Activated CD4-positive, alpha-beta T cell treated with anti-CD3 and anti-CD28 coated beads, Interleukin-2, amount 50 U/mL, for 48 hours (primary cell): ENCODE measurements at regions not wholly inside any gene's neighbourhood (a gene's known extent, or its start where the extent isn't known, plus 50 kb on each side); places are given as distances from the start of the nearest gene placed in this dataset.
"Not testable (repeated sequence)": the region's sequence is repeated elsewhere in the genome, so short reads cannot be mapped to it uniquely, and the experiment has no call there.

ENCODE experiments used
- DNase-seq, 2 experiments: peaks; one replicate each; pipeline ENCODE4 v3.0.0-alpha.2; 2020

GRCh38 chr10:65110009-65110408, 1588.8 kb downstream of the REEP3 start:
- DNase-seq: no peak

- not testable (repeated sequence) for DNase-seq
Measured at GRCh38 chr10:65111059-65111458, 1589.9 kb downstream of the REEP3 start.

- no peak for DNase-seq
Measured at GRCh38 chr10:65112573-65112972, 1591.4 kb downstream of the REEP3 start.

GRCh38 chr10:65123120-65123519, 1601.9 kb downstream of the REEP3 start:
- DNase-seq: no peak

GRCh38 chr10:65125212-65125611, 1604.0 kb downstream of the REEP3 start:
- no peak for DNase-seq

- no peak for DNase-seq
Measured at GRCh38 chr10:65126288-65126687, 1605.1 kb downstream of the REEP3 start.

GRCh38 chr10:65128277-65128676, 1607.1 kb downstream of the REEP3 start:
- DNase-seq: no peak

GRCh38 chr10:65130162-65130758, 1609.1 kb downstream of the REEP3 start:
- DNase-seq: no peak

- no peak for DNase-seq
Measured at GRCh38 chr10:65133652-65134051, 1612.5 kb downstream of the REEP3 start.

- no peak for DNase-seq
Measured at GRCh38 chr10:65135508-65135907, 1614.3 kb downstream of the REEP3 start.

- no peak for DNase-seq
Measured at GRCh38 chr10:65142641-65143435, 1621.6 kb downstream of the REEP3 start.

GRCh38 chr10:65143723-65144122, 1622.5 kb downstream of the REEP3 start:
- no peak for DNase-seq

- DNase-seq: no peak
Measured at GRCh38 chr10:65149878-65150277, 1628.7 kb downstream of the REEP3 start.

GRCh38 chr10:65166272-65166671, 1645.1 kb downstream of the REEP3 start:
- no peak for DNase-seq

- DNase-seq: no peak
Measured at GRCh38 chr10:65172249-65172648, 1651.0 kb downstream of the REEP3 start.

- no peak for DNase-seq
Measured at GRCh38 chr10:65176994-65177393, 1655.8 kb downstream of the REEP3 start.

- DNase-seq: no peak
Measured at GRCh38 chr10:65183236-65183635, 1662.0 kb downstream of the REEP3 start.

GRCh38 chr10:65186668-65187067, 1665.5 kb downstream of the REEP3 start:
- DNase-seq: not testable (repeated sequence)

- DNase-seq: no peak
Measured at GRCh38 chr10:65194126-65194525, 1672.9 kb downstream of the REEP3 start.

- DNase-seq: no peak
Measured at GRCh38 chr10:65194555-65194954, 1673.4 kb downstream of the REEP3 start.

- DNase-seq: no peak
Measured at GRCh38 chr10:65196111-65196510, 1674.9 kb downstream of the REEP3 start.

GRCh38 chr10:65197935-65198334, 1676.7 kb downstream of the REEP3 start:
- DNase-seq: no peak

GRCh38 chr10:65201491-65201890, 1680.3 kb downstream of the REEP3 start:
- DNase-seq: no peak

GRCh38 chr10:65204999-65205398, 1683.8 kb downstream of the REEP3 start:
- no peak for DNase-seq

GRCh38 chr10:65213170-65213569, 1692.0 kb downstream of the REEP3 start:
- DNase-seq: no peak
